ENCODE measurements at regions not wholly inside any gene's neighbourhood (a gene's known extent, or its start where the extent isn't known, plus 50 kb on each side); places are given as distances from the start of the nearest gene placed in this dataset.

DNA sequence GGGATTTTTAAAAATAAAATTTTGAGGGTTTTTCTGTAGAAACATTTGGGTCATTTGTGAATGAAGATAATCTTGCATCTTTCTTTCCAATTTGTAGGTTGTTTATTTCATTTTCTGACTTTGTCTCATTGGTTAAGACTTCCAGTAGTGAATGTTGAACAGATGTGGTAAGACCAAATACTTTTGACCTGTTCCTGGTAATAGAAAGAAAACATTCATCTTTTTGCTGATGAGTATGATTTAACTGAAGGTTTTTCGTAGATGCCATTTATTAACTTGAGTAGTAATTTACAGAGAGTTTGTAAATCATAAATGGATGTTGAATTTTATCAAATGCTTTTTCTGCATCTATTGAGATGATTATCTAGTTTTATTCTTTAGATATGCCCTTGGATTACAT, 416.1 kb upstream of the CITED2 start:
- TF ChIP-seq, protein P1, sequence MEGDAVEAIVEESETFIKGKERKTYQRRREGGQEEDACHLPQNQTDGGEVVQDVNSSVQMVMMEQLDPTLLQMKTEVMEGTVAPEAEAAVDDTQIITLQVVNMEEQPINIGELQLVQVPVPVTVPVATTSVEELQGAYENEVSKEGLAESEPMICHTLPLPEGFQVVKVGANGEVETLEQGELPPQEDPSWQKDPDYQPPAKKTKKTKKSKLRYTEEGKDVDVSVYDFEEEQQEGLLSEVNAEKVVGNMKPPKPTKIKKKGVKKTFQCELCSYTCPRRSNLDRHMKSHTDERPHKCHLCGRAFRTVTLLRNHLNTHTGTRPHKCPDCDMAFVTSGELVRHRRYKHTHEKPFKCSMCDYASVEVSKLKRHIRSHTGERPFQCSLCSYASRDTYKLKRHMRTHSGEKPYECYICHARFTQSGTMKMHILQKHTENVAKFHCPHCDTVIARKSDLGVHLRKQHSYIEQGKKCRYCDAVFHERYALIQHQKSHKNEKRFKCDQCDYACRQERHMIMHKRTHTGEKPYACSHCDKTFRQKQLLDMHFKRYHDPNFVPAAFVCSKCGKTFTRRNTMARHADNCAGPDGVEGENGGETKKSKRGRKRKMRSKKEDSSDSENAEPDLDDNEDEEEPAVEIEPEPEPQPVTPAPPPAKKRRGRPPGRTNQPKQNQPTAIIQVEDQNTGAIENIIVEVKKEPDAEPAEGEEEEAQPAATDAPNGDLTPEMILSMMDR (IDR thresholded peaks at IDR 0.05; ENCODE audit: insufficient read depth, low read depth, low read length), result no peak
- no peak for TF ChIP-seq EZH2 (IDR thresholded peaks at IDR 0.05; ENCODE audit: insufficient read depth, low read length)
